IMR-90 (cell line): ENCODE measurements at regions not wholly inside any gene's neighbourhood (a gene's known extent, or its start where the extent isn't known, plus 50 kb on each side); places are given as distances from the start of the nearest gene placed in this dataset.

Experiments used
- ATAC-seq: fragments of 200-7000 bp; cut with Tn5 transposase; 2 replicates; pipeline ENCODE4 v1.9.1; 2020; ENCODE audit warnings: low read depth, mild to moderate bottlenecking, moderate library complexity
- BruUV-seq: library from RNA; stranded (reverse); fragments of 400-500 nt; replicated peaks from 2 replicates; lab custom pipeline; 2021; lab: Mats Ljungman, UMichigan
- CTCF ChIA-PET: fragments of 300-600 bp; formaldehyde crosslinking; extraction: SDS; loops from one replicate; lab custom pipeline; 2021; ENCODE audit warnings: antibody characterized with exemption; lab: Yijun Ruan, JAX
- POLR2A ChIA-PET: fragments of 300-600 bp; sonication (Branson Sonifier 250); formaldehyde crosslinking; loops from one replicate; lab custom pipeline; 2022; ENCODE audit warnings: antibody characterized with exemption; ENCODE audit not compliant: unreplicated experiment; lab: Charles Lee
- DNase-seq: peaks from one replicate; pipeline ENCODE4 v3.0.0; 2013
- H2AFZ ChIP-seq: replicated peaks from 2 replicates; pipeline ENCODE3; 2013; ENCODE audit warnings: low read length, mild to moderate bottlenecking; ENCODE audit not compliant: poor library complexity
- H2AK5ac ChIP-seq: 2 replicates; pipeline ENCODE4 v1.6.1; 2013; ENCODE audit warnings: low read depth, low read length, inconsistent platforms
- H2AK9ac ChIP-seq: replicated peaks from 2 replicates; pipeline ENCODE3; 2013; ENCODE audit warnings: mild to moderate bottlenecking, low read depth, low read length, moderate library complexity; ENCODE audit not compliant: poor library complexity
- H2BK120ac ChIP-seq: 2 replicates; pipeline ENCODE4 v1.6.1; 2013; ENCODE audit warnings: low read depth, low read length, inconsistent platforms
- H2BK15ac ChIP-seq: 3 replicates; pipeline ENCODE4 v1.6.1; 2013; ENCODE audit warnings: low read depth, low read length, inconsistent platforms
- H2BK20ac ChIP-seq: 2 replicates; pipeline ENCODE4 v1.6.1; 2013; ENCODE audit warnings: low read depth, mild to moderate bottlenecking, inconsistent platforms, low read length, moderate library complexity
- H2BK5ac ChIP-seq: 2 replicates; pipeline ENCODE4 v1.6.1; 2013; ENCODE audit warnings: mild to moderate bottlenecking, low read depth, low read length, inconsistent platforms; ENCODE audit not compliant: poor library complexity, severe bottlenecking
- H3K14ac ChIP-seq: replicated peaks from 2 replicates; pipeline ENCODE4 v1.6.1; 2013; ENCODE audit warnings: low read depth, low read length, inconsistent platforms
- H3K18ac ChIP-seq: 2 replicates; pipeline ENCODE4 v1.6.1; 2013; ENCODE audit warnings: low read depth, low read length, control low read depth
- H3K23ac ChIP-seq: 2 replicates; pipeline ENCODE4 v1.6.1; 2013; ENCODE audit warnings: low read depth, low read length, inconsistent platforms
- H3K27ac ChIP-seq: 2 replicates; pipeline ENCODE4 v1.5.1; 2013; ENCODE audit warnings: mild to moderate bottlenecking, control low read depth, low read length; ENCODE audit not compliant: insufficient read depth
- H3K27me3 ChIP-seq: 2 replicates; pipeline ENCODE4 v1.6.1; 2013; ENCODE audit warnings: low read length; ENCODE audit not compliant: control insufficient read depth, insufficient read depth
- H3K36me3 ChIP-seq: 2 replicates; pipeline ENCODE4 v1.6.1; 2013; ENCODE audit warnings: low read length, mixed read lengths; ENCODE audit not compliant: control insufficient read depth, insufficient read depth
- H3K4ac ChIP-seq: 2 replicates; pipeline ENCODE4 v1.6.1; 2013; ENCODE audit warnings: low read depth, low read length, inconsistent platforms
- H3K4me1 ChIP-seq: 2 replicates; pipeline ENCODE4 v1.6.1; 2013; ENCODE audit warnings: low read length, mixed read lengths; ENCODE audit not compliant: control insufficient read depth, insufficient read depth
- H3K4me2 ChIP-seq: 2 replicates; pipeline ENCODE4 v1.6.1; 2013; ENCODE audit warnings: low read depth, mild to moderate bottlenecking, control low read depth, low read length, moderate library complexity
- H3K4me3 ChIP-seq: 2 replicates; pipeline ENCODE4 v1.5.1; 2013; ENCODE audit warnings: low read depth, mild to moderate bottlenecking, control low read depth, low read length, moderate library complexity; ENCODE audit not compliant: insufficient read depth
- H3K56ac ChIP-seq: 2 replicates; pipeline ENCODE4 v1.6.1; 2013; ENCODE audit warnings: low read length, inconsistent platforms; ENCODE audit not compliant: insufficient read depth; ENCODE audit errors: extremely low read depth
- H3K79me1 ChIP-seq, 2 experiments: 2 replicates each; pipeline ENCODE4 v1.6.1; 2013; ENCODE audit warnings: low read length in 2 of 2, inconsistent platforms in 1 of 2, low read depth in 1 of 2
- H3K9ac ChIP-seq: 2 replicates; pipeline ENCODE4 v1.6.1; 2013; ENCODE audit warnings: low read depth, low read length, control low read depth
- H3K9me1 ChIP-seq: 2 replicates; pipeline ENCODE4 v1.6.1; 2013; ENCODE audit warnings: low read length, inconsistent platforms; ENCODE audit not compliant: insufficient read depth
- H3K9me3 ChIP-seq: 2 replicates; pipeline ENCODE4 v1.6.1; 2013; ENCODE audit warnings: low read length; ENCODE audit not compliant: control insufficient read depth, insufficient read depth
- H4K20me1 ChIP-seq: 2 replicates; pipeline ENCODE4 v1.6.1; 2013; ENCODE audit warnings: low read length, inconsistent platforms; ENCODE audit not compliant: insufficient read depth
- H4K5ac ChIP-seq: 2 replicates; pipeline ENCODE4 v1.6.1; 2013; ENCODE audit warnings: mild to moderate bottlenecking, low read depth, low read length, control low read depth
- H4K8ac ChIP-seq, 2 experiments: 2 replicates each; pipeline ENCODE4 v1.6.1; 2013; ENCODE audit warnings: low read depth in 2 of 2, low read length in 2 of 2, control low read depth in 1 of 2, inconsistent platforms in 1 of 2
- H4K91ac ChIP-seq: 2 replicates; pipeline ENCODE4 v1.6.1; 2013; ENCODE audit warnings: low read depth, low read length, inconsistent platforms; ENCODE audit not compliant: insufficient read depth
- BHLHE40 ChIP-seq: fragments of 150-350 bp; IDR thresholded peaks from 2 replicates; pipeline ENCODE4 v1.6.1; 2016; ENCODE audit warnings: mild to moderate bottlenecking, low read depth, low read length
- CEBPB ChIP-seq: IDR thresholded peaks from 2 replicates; pipeline ENCODE4 v1.6.1; 2012; ENCODE audit warnings: low read depth, low read length, improper control_type of control experiment
- CHD1 ChIP-seq: IDR thresholded peaks from 2 replicates; pipeline ENCODE4 v1.6.1; 2012; ENCODE audit warnings: low read depth, low read length, improper control_type of control experiment
- FOS ChIP-seq: fragments of 150-350 bp; IDR thresholded peaks from 2 replicates; pipeline ENCODE4 v1.6.1; 2016; ENCODE audit warnings: low read depth, low read length
- MAFK ChIP-seq: IDR thresholded peaks from 2 replicates; pipeline ENCODE4 v1.6.1; 2012; ENCODE audit warnings: low read depth, low read length, improper control_type of control experiment
- MAZ ChIP-seq: IDR thresholded peaks from 2 replicates; pipeline ENCODE4 v1.6.1; 2012; ENCODE audit warnings: low read depth, mild to moderate bottlenecking, low read length, improper control_type of control experiment, moderate library complexity, borderline replicate concordance
- MXI1 ChIP-seq: IDR thresholded peaks from 2 replicates; pipeline ENCODE4 v1.6.1; 2012; ENCODE audit warnings: low read depth, mild to moderate bottlenecking, low read length, moderate library complexity, borderline replicate concordance
- NFE2L2 ChIP-seq: fragments of 150-350 bp; IDR thresholded peaks from 2 replicates; pipeline ENCODE4 v1.6.1; 2016; ENCODE audit warnings: low read depth, mild to moderate bottlenecking, low read length
- POLR2A ChIP-seq: IDR thresholded peaks from 2 replicates; pipeline ENCODE4 v1.6.1; 2012; ENCODE audit warnings: mild to moderate bottlenecking, low read depth, low read length
- RAD21 ChIP-seq: IDR thresholded peaks from 2 replicates; pipeline ENCODE4 v1.6.1; 2012; ENCODE audit warnings: low read length, improper control_type of control experiment
- RCOR1 ChIP-seq: IDR thresholded peaks from 2 replicates; pipeline ENCODE4 v1.6.1; 2012; ENCODE audit warnings: mild to moderate bottlenecking, low read length, improper control_type of control experiment; ENCODE audit not compliant: insufficient replicate concordance
- RFX5 ChIP-seq: IDR thresholded peaks from 2 replicates; pipeline ENCODE4 v1.8.0; 2012; ENCODE audit warnings: low read depth, mild to moderate bottlenecking, low read length, moderate library complexity
- SMC3 ChIP-seq: fragments of 150-350 bp; IDR thresholded peaks from 2 replicates; pipeline ENCODE4 v1.6.1; 2016; ENCODE audit warnings: low read depth, mild to moderate bottlenecking, antibody characterized with exemption, low read length, moderate library complexity
- WGBS, 2 experiments: methylation state at CpG; one replicate each; pipeline versions ENCODE4 v1.1.5 to v1.1.7; 2013; ENCODE audit warnings: missing lambda C conversion rate in 2 of 2; ENCODE audit not compliant: insufficient read length in 1 of 2; ENCODE audit errors: extremely low coverage in 2 of 2; 5-methylcytosine and 5-hydroxymethylcytosine counted together
- dilution Hi-C: fragments of 300-500 bp; cut with HindIII; formaldehyde crosslinking; loops from one replicate; pipeline ENCODE4 v1.14.3; 2018; ENCODE audit warnings: low sequenced_read_pairs; ENCODE audit not compliant: unreplicated experiment
- in situ Hi-C: fragments of 300-500 bp; cut with MboI; formaldehyde crosslinking; loops from 3 replicates; pipeline ENCODE4 v1.14.3; 2019; ENCODE audit warnings: low sequenced_read_pairs, inconsistent platforms, mixed read lengths
- intact Hi-C: fragments of 100-400 bp; cut with micrococcal nuclease; formaldehyde crosslinking; loops from 2 replicates; pipeline ENCODE4 v1.10.0; 2022
- TF ChIP-seq, protein P1 (sequence below): conservative IDR thresholded peaks from 2 replicates; pipeline ENCODE4 v1.5.1; 2012; ENCODE audit warnings: mild to moderate bottlenecking, low read depth, low read length, improper control_type of control experiment
- TF ChIP-seq, protein P2 (sequence below): fragments of 150-350 bp; IDR thresholded peaks from 2 replicates; pipeline ENCODE4 v1.6.1; 2017; ENCODE audit warnings: mild to moderate bottlenecking, antibody characterized with exemption, low read length, low read depth
- TF ChIP-seq, protein P3 (sequence below): fragments of 150-350 bp; IDR thresholded peaks from 2 replicates; pipeline ENCODE4 v1.6.1; 2016; ENCODE audit warnings: low read depth, mild to moderate bottlenecking, low read length, moderate library complexity, borderline replicate concordance

DNA sequence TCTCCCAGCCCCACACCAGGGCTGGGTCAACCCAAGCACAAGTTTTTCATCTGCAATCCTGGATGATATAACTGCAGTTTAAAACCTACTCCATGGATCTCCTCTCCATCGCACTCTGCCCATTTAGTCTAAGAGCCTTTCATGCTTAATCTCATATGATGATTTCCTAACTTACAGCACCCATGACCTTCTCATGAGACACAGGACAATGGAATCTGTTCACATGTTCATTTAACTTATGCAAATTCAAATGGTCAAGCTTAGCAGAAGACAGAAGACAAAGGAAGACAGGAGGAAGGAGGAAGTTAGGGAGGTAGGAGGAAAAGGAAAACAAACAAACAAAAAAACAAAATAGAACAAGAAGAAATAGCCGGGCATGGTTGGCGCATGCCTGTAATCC is 64.6 kb upstream of the PNMA1 start:
- ATAC-seq (no peak), DNase-seq (no peak)
- Histone ChIP-seq H3K4me3 (no peak overlapping the region), H4K8ac (no peak overlapping the region), H3K4ac (no peak overlapping the region), H3K23ac (no peak overlapping the region), H3K4me2 (no peak overlapping the region), H3K14ac (no peak overlapping the region), H2BK20ac (no peak overlapping the region), H2BK15ac (no peak overlapping the region), H3K9me3 (no peaks in the 10 kb centered on the region), H3K9me1 (peaks cover 44% of the 10 kb centered on the region), H2AK9ac (no peak overlapping the region), H3K27ac (no peak overlapping the region), H2AK5ac (no peak overlapping the region), H4K5ac (no peak overlapping the region), H3K36me3 (no peaks in the 10 kb centered on the region), H3K4me1 (peaks cover 14% of the 10 kb centered on the region), H2BK5ac (no peak overlapping the region), H3K27me3 (no peaks in the 10 kb centered on the region), H4K20me1 (peaks cover 75% of the 10 kb centered on the region), H2AFZ (no peak overlapping the region), H3K56ac (no peak overlapping the region), H3K18ac (no peak overlapping the region), H2BK120ac (no peak overlapping the region), H3K9ac (no peak overlapping the region), H4K91ac (no peak overlapping the region), H3K79me1 (peaks cover 29 to 90% of the 10 kb centered on the region in 2 experiments)
- no CpG with 5 or more reads among the region's 3 CpGs for WGBS, 2 experiments
- in situ Hi-C loops (no loop called here), dilution Hi-C loops (no loop called here), intact Hi-C loops (no loop called here)
- TF ChIP-seq FOS, result no peak
- TF ChIP-seq CHD1, result no peak
- TF ChIP-seq RAD21, result no peak
- TF ChIP-seq RCOR1, result no peak
- no peak for TF ChIP-seq SMC3
- TF ChIP-seq CEBPB, result no peak
- TF ChIP-seq, protein P1, sequence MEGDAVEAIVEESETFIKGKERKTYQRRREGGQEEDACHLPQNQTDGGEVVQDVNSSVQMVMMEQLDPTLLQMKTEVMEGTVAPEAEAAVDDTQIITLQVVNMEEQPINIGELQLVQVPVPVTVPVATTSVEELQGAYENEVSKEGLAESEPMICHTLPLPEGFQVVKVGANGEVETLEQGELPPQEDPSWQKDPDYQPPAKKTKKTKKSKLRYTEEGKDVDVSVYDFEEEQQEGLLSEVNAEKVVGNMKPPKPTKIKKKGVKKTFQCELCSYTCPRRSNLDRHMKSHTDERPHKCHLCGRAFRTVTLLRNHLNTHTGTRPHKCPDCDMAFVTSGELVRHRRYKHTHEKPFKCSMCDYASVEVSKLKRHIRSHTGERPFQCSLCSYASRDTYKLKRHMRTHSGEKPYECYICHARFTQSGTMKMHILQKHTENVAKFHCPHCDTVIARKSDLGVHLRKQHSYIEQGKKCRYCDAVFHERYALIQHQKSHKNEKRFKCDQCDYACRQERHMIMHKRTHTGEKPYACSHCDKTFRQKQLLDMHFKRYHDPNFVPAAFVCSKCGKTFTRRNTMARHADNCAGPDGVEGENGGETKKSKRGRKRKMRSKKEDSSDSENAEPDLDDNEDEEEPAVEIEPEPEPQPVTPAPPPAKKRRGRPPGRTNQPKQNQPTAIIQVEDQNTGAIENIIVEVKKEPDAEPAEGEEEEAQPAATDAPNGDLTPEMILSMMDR, result no peak
- TF ChIP-seq BHLHE40, result no peak
- TF ChIP-seq RFX5, result no peak
- TF ChIP-seq, protein P2, sequence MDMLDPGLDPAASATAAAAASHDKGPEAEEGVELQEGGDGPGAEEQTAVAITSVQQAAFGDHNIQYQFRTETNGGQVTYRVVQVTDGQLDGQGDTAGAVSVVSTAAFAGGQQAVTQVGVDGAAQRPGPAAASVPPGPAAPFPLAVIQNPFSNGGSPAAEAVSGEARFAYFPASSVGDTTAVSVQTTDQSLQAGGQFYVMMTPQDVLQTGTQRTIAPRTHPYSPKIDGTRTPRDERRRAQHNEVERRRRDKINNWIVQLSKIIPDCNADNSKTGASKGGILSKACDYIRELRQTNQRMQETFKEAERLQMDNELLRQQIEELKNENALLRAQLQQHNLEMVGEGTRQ, result no peak
- TF ChIP-seq MXI1, result no peak
- TF ChIP-seq MAZ, result no peak
- TF ChIP-seq, protein P3, sequence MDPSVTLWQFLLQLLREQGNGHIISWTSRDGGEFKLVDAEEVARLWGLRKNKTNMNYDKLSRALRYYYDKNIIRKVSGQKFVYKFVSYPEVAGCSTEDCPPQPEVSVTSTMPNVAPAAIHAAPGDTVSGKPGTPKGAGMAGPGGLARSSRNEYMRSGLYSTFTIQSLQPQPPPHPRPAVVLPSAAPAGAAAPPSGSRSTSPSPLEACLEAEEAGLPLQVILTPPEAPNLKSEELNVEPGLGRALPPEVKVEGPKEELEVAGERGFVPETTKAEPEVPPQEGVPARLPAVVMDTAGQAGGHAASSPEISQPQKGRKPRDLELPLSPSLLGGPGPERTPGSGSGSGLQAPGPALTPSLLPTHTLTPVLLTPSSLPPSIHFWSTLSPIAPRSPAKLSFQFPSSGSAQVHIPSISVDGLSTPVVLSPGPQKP, result no peak
- no peak for TF ChIP-seq MAFK
- TF ChIP-seq NFE2L2, result no peak
- TF ChIP-seq POLR2A, result no peak
- BruUV-seq, result no TSS peak
- ChIA-PET POLR2A (no interaction called here), CTCF (no interaction called here)
